Smooth muscle cell (in vitro differentiated cells): ENCODE measurements at regions not wholly inside any gene's neighbourhood (a gene's known extent, or its start where the extent isn't known, plus 50 kb on each side); places are given as distances from the start of the nearest gene placed in this dataset.
"Not testable (repeated sequence)": the region's sequence is repeated elsewhere in the genome, so short reads cannot be mapped to it uniquely, and the experiment has no call there.

Experiments
- DNase-seq: peaks from one replicate; lab custom pipeline; 2025; ENCODE audit not compliant: unreplicated experiment; lab: John Stamatoyannopoulos, UW
- H2AFZ ChIP-seq: fragments of 200-600 bp; sonication (generic); 2 replicates; pipeline ENCODE4 v1.6.0; 2016; ENCODE audit warnings: antibody characterized with exemption, low read depth, mild to moderate bottlenecking
- H3F3A ChIP-seq: fragments of 200-600 bp; sonication (generic); 2 replicates; pipeline ENCODE4 v1.6.0; 2017; ENCODE audit warnings: antibody characterized with exemption, low read depth
- H3K27ac ChIP-seq: fragments of 200-600 bp; sonication (generic); 2 replicates; pipeline ENCODE4 v1.5.1; 2016; ENCODE audit warnings: low read depth, mild to moderate bottlenecking
- H3K27me3 ChIP-seq: fragments of 200-600 bp; sonication (generic); 2 replicates; pipeline ENCODE4 v1.6.1; 2016; ENCODE audit warnings: low read depth, mild to moderate bottlenecking
- H3K36me3 ChIP-seq: fragments of 200-600 bp; sonication (generic); 2 replicates; pipeline ENCODE4 v1.5.1; 2016; ENCODE audit warnings: low read depth
- H3K4me1 ChIP-seq: fragments of 200-600 bp; sonication (generic); 2 replicates; pipeline ENCODE4 v1.5.1; 2016; ENCODE audit warnings: low read depth
- H3K4me2 ChIP-seq: fragments of 200-600 bp; sonication (generic); 2 replicates; pipeline ENCODE4 v1.6.0; 2016; ENCODE audit warnings: mild to moderate bottlenecking
- H3K4me3 ChIP-seq: fragments of 200-600 bp; sonication (generic); 2 replicates; pipeline ENCODE4 v1.5.1; 2016; ENCODE audit warnings: mild to moderate bottlenecking
- H3K79me2 ChIP-seq: fragments of 200-600 bp; sonication (generic); 2 replicates; pipeline ENCODE4 v1.6.0; 2016; ENCODE audit warnings: low read depth, mild to moderate bottlenecking
- H3K9ac ChIP-seq: fragments of 200-600 bp; sonication (generic); 2 replicates; pipeline ENCODE4 v1.6.0; 2016; ENCODE audit warnings: low read depth
- H3K9me3 ChIP-seq: fragments of 200-600 bp; sonication (generic); replicated peaks from 2 replicates; pipeline ENCODE4 v1.5.1; 2016; ENCODE audit warnings: low read depth
- H4K20me1 ChIP-seq: fragments of 200-600 bp; sonication (generic); 2 replicates; pipeline ENCODE4 v1.6.0; 2016; ENCODE audit warnings: low read depth
- CTCF ChIP-seq: fragments of 200-600 bp; sonication (generic); IDR thresholded peaks from 2 replicates; pipeline ENCODE4 v1.5.1; 2017; ENCODE audit warnings: borderline replicate concordance, mild to moderate bottlenecking, antibody characterized with exemption; ENCODE audit not compliant: insufficient read depth, poor library complexity, severe bottlenecking
- WGBS: methylation state at CpG from one replicate; pipeline ENCODE4 v1.1.7; 2016; ENCODE audit warnings: low lambda C conversion rate; 5-methylcytosine and 5-hydroxymethylcytosine counted together

GRCh38 chr3:163362151-163362550 is 1716.1 kb downstream of the SI start:
- Histone ChIP-seq H2AFZ (no peak overlapping the region), H3K79me2 (no peaks in the 10 kb centered on the region), H3K4me3 (no peak overlapping the region), H3K9me3 (no peaks in the 10 kb centered on the region), H3K4me2 (no peak overlapping the region), H3K4me1 (no peaks in the 10 kb centered on the region), H3K36me3 (no peaks in the 10 kb centered on the region), H4K20me1 (no peaks in the 10 kb centered on the region), H3F3A (no peaks in the 10 kb centered on the region), H3K9ac (no peak overlapping the region), H3K27ac (no peak overlapping the region), H3K27me3 (no peaks in the 10 kb centered on the region)
- no peak for DNase-seq
- 83% methylated on average over 2 of the region's 2 CpGs for WGBS
- no peak for TF ChIP-seq CTCF

GRCh38 chr3:163361357-163361878 is 1716.9 kb downstream of the SI start:
- H3K4me3 ChIP-seq, H3K27ac ChIP-seq, H3K36me3 ChIP-seq, H3K4me1 ChIP-seq, H3K79me2 ChIP-seq, H4K20me1 ChIP-seq, H3K4me2 ChIP-seq, DNase-seq, H3K9ac ChIP-seq, H3K27me3 ChIP-seq, H3K9me3 ChIP-seq, H3F3A ChIP-seq, H2AFZ ChIP-seq: not testable (repeated sequence)
- WGBS, result 98% methylated on average over 17 of the region's 17 CpGs

GRCh38 chr3:163347944-163348343 is 1730.4 kb downstream of the SI start:
- H3F3A ChIP-seq, result no peaks in the 10 kb centered on the region
- no peak overlapping the region for H3K9ac ChIP-seq
- H3K4me1 ChIP-seq, result no peaks in the 10 kb centered on the region
- H3K4me2 ChIP-seq, result no peak overlapping the region
- H3K4me3 ChIP-seq, result no peak overlapping the region
- no peak for TF ChIP-seq CTCF
- no peaks in the 10 kb centered on the region for H3K27me3 ChIP-seq
- no peaks in the 10 kb centered on the region for H3K36me3 ChIP-seq
- DNase-seq, result no peak
- no peaks in the 10 kb centered on the region for H3K79me2 ChIP-seq
- no peak overlapping the region for H3K27ac ChIP-seq
- no peak overlapping the region for H2AFZ ChIP-seq
- H4K20me1 ChIP-seq, result no peaks in the 10 kb centered on the region
- WGBS, result 87% methylated on average over 3 of the region's 3 CpGs
- H3K9me3 ChIP-seq, result no peaks in the 10 kb centered on the region

GRCh38 chr3:163335429-163335828 is 1742.9 kb downstream of the SI start:
- H3K27ac ChIP-seq, result no peak overlapping the region
- no peak overlapping the region for H3K9ac ChIP-seq
- no peaks in the 10 kb centered on the region for H3K9me3 ChIP-seq
- WGBS, result 67% methylated on average over 1 of the region's 1 CpG
- no peak overlapping the region for H3K4me3 ChIP-seq
- no peak overlapping the region for H3K4me2 ChIP-seq
- no peaks in the 10 kb centered on the region for H3K27me3 ChIP-seq
- H3K4me1 ChIP-seq, result no peaks in the 10 kb centered on the region
- no peak for TF ChIP-seq CTCF
- no peaks in the 10 kb centered on the region for H3F3A ChIP-seq
- no peak for DNase-seq
- no peaks in the 10 kb centered on the region for H4K20me1 ChIP-seq
- H2AFZ ChIP-seq, result no peak overlapping the region
- no peaks in the 10 kb centered on the region for H3K79me2 ChIP-seq
- no peaks in the 10 kb centered on the region for H3K36me3 ChIP-seq
